HG03159 (cell line): ENCODE measurements at regions not wholly inside any gene's neighbourhood (a gene's known extent, or its start where the extent isn't known, plus 50 kb on each side); places are given as distances from the start of the nearest gene placed in this dataset.
A peak's percentile ranks its signal among the peaks of the same experiment; 100 is the strongest.
"Not testable (repeated sequence)": the region's sequence is repeated elsewhere in the genome, so short reads cannot be mapped to it uniquely, and the experiment has no call there.

Source experiments
- ATAC-seq: cut with Tn5 transposase; IDR thresholded peaks from one replicate; pipeline ENCODE4 v1.9.1; 2021; ENCODE audit warnings: mild to moderate bottlenecking, moderate library complexity; ENCODE audit not compliant: unreplicated experiment

- ATAC-seq: no peak
These were observed 93.2 kb upstream of the TNFSF4 start for GRCh38 chr1:173300061-173301044.

GRCh38 chr1:173301507-173301906 is 94.4 kb upstream of the TNFSF4 start:
- ATAC-seq: no peak

- ATAC-seq: no peak
These were observed 95.2 kb upstream of the TNFSF4 start for GRCh38 chr1:173302366-173302765.

- ATAC-seq: no peak
These were observed 96.0 kb upstream of the TNFSF4 start for GRCh38 chr1:173302890-173303829.

GRCh38 chr1:173303984-173304383 is 96.9 kb upstream of the TNFSF4 start:
- ATAC-seq: no peak

GRCh38 chr1:173304529-173305227 is 97.5 kb upstream of the TNFSF4 start:
- ATAC-seq: no peak

GRCh38 chr1:173307845-173308244 is 100.7 kb upstream of the TNFSF4 start:
- no peak for ATAC-seq

- no peak for ATAC-seq
These were observed 107.5 kb upstream of the TNFSF4 start for GRCh38 chr1:173314656-173315055.

- no peak for ATAC-seq
These were observed 108.2 kb upstream of the TNFSF4 start for GRCh38 chr1:173315296-173315695.

- ATAC-seq: no peak
These were observed 111.7 kb upstream of the TNFSF4 start for GRCh38 chr1:173318788-173319187.

GRCh38 chr1:173324352-173324751 is 117.2 kb upstream of the TNFSF4 start:
- not testable (repeated sequence) for ATAC-seq

- not testable (repeated sequence) for ATAC-seq
These were observed 120.9 kb upstream of the TNFSF4 start for GRCh38 chr1:173327987-173328386.

- no peak for ATAC-seq
These were observed 121.8 kb upstream of the TNFSF4 start for GRCh38 chr1:173328961-173329360.

- no peak for ATAC-seq
These were observed 122.6 kb upstream of the TNFSF4 start for GRCh38 chr1:173329726-173330125.

GRCh38 chr1:173330149-173330951 is 123.2 kb upstream of the TNFSF4 start:
- ATAC-seq: no peak

GRCh38 chr1:173330952-173331548 is 123.9 kb upstream of the TNFSF4 start:
- not testable (repeated sequence) for ATAC-seq

GRCh38 chr1:173332026-173332425 is 124.9 kb upstream of the TNFSF4 start:
- no peak for ATAC-seq

- peak; percentile 68 for ATAC-seq
These were observed 126.5 kb upstream of the TNFSF4 start for GRCh38 chr1:173333581-173333980.

- no peak for ATAC-seq
These were observed 130.0 kb upstream of the TNFSF4 start for GRCh38 chr1:173337126-173337525.

GRCh38 chr1:173341307-173341706 is 134.2 kb upstream of the TNFSF4 start:
- no peak for ATAC-seq
